ENCODE measurements at regions not wholly inside any gene's neighbourhood (a gene's known extent, or its start where the extent isn't known, plus 50 kb on each side); places are given as distances from the start of the nearest gene placed in this dataset.

GRCh38 chr1:34618381-34618780 lies 136.5 kb upstream of the GJB5 start:
- DNase-seq: no peak

- no peak for DNase-seq
Measured at GRCh38 chr1:34619256-34619655, 135.6 kb upstream of the GJB5 start.

GRCh38 chr1:34621916-34622315 lies 132.9 kb upstream of the GJB5 start:
- DNase-seq: no peak

- no peak for DNase-seq
Measured at GRCh38 chr1:34625521-34626015, 129.3 kb upstream of the GJB5 start.

GRCh38 chr1:34627465-34628240 lies 127.2 kb upstream of the GJB5 start:
- DNase-seq: no peak

GRCh38 chr1:34631126-34631525 lies 123.7 kb upstream of the GJB5 start:
- DNase-seq: no peak

GRCh38 chr1:34639701-34640100 lies 115.1 kb upstream of the GJB5 start:
- DNase-seq: no peak

GRCh38 chr1:34640654-34641401 lies 114.0 kb upstream of the GJB5 start:
- DNase-seq: no peak

GRCh38 chr1:34642679-34643078 lies 112.2 kb upstream of the GJB5 start:
- DNase-seq: no peak

- no peak for DNase-seq
Measured at GRCh38 chr1:34645109-34645688, 109.6 kb upstream of the GJB5 start.

- DNase-seq: no peak
Measured at GRCh38 chr1:34645919-34646318, 108.9 kb upstream of the GJB5 start.

- no peak for DNase-seq
Measured at GRCh38 chr1:34648501-34648900, 106.3 kb upstream of the GJB5 start.

GRCh38 chr1:34650090-34650489 lies 104.8 kb upstream of the GJB5 start:
- no peak for DNase-seq

- DNase-seq: no peak
Measured at GRCh38 chr1:34650800-34651199, 104.0 kb upstream of the GJB5 start.

- DNase-seq: no peak
Measured at GRCh38 chr1:34653110-34653509, 101.7 kb upstream of the GJB5 start.

GRCh38 chr1:34655206-34655874 lies 99.5 kb upstream of the GJB5 start:
- no peak for DNase-seq

GRCh38 chr1:34655875-34656240 lies 99.0 kb upstream of the GJB5 start:
- DNase-seq: no peak

- no peak for DNase-seq
Measured at GRCh38 chr1:34656299-34656698, 98.5 kb upstream of the GJB5 start.

- DNase-seq: no peak
Measured at GRCh38 chr1:34656731-34657130, 98.1 kb upstream of the GJB5 start.

- no peak for DNase-seq
Measured at GRCh38 chr1:34657266-34657665, 97.6 kb upstream of the GJB5 start.

GRCh38 chr1:34657849-34658248 lies 97.0 kb upstream of the GJB5 start:
- no peak for DNase-seq

GRCh38 chr1:34663031-34663430 lies 91.8 kb upstream of the GJB5 start:
- no peak for DNase-seq

GRCh38 chr1:34668063-34668462 lies 86.8 kb upstream of the GJB5 start:
- no peak for DNase-seq

Measured in stimulated activated CD8-positive, alpha-beta memory T cell treated with anti-CD3 and anti-CD28 coated beads, Interleukin-4, amount 100 ng/mL, for 48 hours (primary cell).